HFFc6 (cell line): ENCODE measurements at regions not wholly inside any gene's neighbourhood (a gene's known extent, or its start where the extent isn't known, plus 50 kb on each side); places are given as distances from the start of the nearest gene placed in this dataset.

Source experiments
- DNase-seq: peaks from one replicate; pipeline ENCODE4 v3.0.0-alpha.2; 2018
- H3K27ac Mint-ChIP-seq: 2 replicates; pipeline ENCODE4 v1.8.0; 2020; ENCODE audit warnings: mild to moderate bottlenecking, mixed read lengths
- H3K27me3 Mint-ChIP-seq: 2 replicates; pipeline ENCODE4 v1.8.0; 2021; ENCODE audit warnings: mild to moderate bottlenecking, moderate library complexity, mixed read lengths; ENCODE audit not compliant: insufficient read depth
- H3K36me3 Mint-ChIP-seq: 2 replicates; pipeline ENCODE4 v1.8.0; 2021; ENCODE audit warnings: low read depth, mixed read lengths
- H3K4me1 Mint-ChIP-seq: 2 replicates; pipeline ENCODE4 v1.8.0; 2020; ENCODE audit warnings: low read depth, mixed read lengths
- H3K4me3 Mint-ChIP-seq: 2 replicates; pipeline ENCODE4 v1.8.0; 2020; ENCODE audit warnings: mild to moderate bottlenecking, moderate library complexity, mixed read lengths
- H3K9me3 Mint-ChIP-seq: 2 replicates; pipeline ENCODE4 v1.8.0; 2020; ENCODE audit warnings: mild to moderate bottlenecking, mixed read lengths
- TF ChIP-seq, protein P1 (sequence below): fragments of 200-600 bp; sonication (generic); IDR thresholded peaks from 2 replicates; pipeline ENCODE4 v1.5.0; 2021; ENCODE audit warnings: antibody characterized with exemption, mild to moderate bottlenecking

DNA sequence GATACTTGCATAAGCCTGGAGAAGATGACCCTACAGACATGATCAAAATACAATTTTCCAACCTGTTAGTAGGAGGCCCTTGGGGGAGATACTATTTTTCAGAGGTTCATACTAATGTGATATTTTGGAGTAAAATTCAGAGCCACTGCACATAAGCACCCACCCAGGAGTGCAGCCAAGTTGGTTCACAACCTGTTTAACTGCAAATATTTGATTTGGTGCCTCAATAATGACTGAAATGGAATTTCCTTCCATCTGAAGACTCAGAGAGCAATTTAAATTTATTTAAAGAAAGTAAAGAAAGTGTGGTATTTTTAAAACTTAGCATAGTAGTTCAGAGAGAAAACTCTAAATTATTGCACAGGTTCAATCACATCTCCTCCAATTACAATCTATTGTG is 77.5 kb upstream of the FBN2 start:
- DNase-seq = no peak
- Mint-ChIP-seq H3K9me3 (peaks cover under 1% of the 10 kb centered on the region; the same call in 1 of the 2 replicates), H3K36me3 (peaks cover 1% of the 10 kb centered on the region), H3K27me3 (no peaks in the 10 kb centered on the region; the same call in 1 of the 2 replicates), H3K27ac (no peak overlapping the region), H3K4me1 (peaks cover 16% of the 10 kb centered on the region), H3K4me3 (no peak overlapping the region)
- TF ChIP-seq, protein P1, sequence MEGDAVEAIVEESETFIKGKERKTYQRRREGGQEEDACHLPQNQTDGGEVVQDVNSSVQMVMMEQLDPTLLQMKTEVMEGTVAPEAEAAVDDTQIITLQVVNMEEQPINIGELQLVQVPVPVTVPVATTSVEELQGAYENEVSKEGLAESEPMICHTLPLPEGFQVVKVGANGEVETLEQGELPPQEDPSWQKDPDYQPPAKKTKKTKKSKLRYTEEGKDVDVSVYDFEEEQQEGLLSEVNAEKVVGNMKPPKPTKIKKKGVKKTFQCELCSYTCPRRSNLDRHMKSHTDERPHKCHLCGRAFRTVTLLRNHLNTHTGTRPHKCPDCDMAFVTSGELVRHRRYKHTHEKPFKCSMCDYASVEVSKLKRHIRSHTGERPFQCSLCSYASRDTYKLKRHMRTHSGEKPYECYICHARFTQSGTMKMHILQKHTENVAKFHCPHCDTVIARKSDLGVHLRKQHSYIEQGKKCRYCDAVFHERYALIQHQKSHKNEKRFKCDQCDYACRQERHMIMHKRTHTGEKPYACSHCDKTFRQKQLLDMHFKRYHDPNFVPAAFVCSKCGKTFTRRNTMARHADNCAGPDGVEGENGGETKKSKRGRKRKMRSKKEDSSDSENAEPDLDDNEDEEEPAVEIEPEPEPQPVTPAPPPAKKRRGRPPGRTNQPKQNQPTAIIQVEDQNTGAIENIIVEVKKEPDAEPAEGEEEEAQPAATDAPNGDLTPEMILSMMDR = no peak

DNA sequence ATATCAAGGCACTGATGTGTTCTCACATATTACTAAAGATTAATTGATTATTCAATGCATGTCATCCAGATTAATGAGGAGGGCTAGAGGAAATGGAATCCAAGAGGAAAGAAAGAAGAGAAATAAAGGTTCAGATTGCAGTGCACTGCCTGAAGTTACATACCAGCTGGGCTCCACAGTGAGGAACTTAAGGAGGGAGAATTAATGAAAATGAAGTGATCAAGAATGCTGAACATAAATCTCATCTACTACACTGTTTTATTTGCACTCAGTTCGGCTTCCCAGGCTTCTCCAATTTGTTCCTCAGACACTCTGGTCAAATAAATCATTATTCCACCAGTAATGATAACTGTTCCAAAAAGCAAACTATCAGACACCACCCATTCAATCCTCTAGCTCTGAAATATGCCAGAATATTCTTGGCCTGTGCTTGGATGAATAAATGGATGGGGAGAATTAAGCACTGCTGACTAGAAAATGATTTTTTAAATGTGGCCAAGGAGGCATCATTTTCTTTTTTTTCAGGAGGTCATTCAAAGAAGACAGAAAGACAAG is 88.6 kb upstream of the FBN2 start:
- no peaks in the 10 kb centered on the region for H3K36me3 Mint-ChIP-seq
- peaks cover 59% of the 10 kb centered on the region for H3K4me1 Mint-ChIP-seq
- DNase-seq = no peak
- H3K9me3 Mint-ChIP-seq = no peaks in the 10 kb centered on the region; the same call in 1 of the 2 replicates
- TF ChIP-seq, protein P1 = no peak
- no peaks in the 10 kb centered on the region for H3K27me3 Mint-ChIP-seq
- H3K4me3 Mint-ChIP-seq = no peak overlapping the region
- no peak overlapping the region for H3K27ac Mint-ChIP-seq

GRCh38 chr5:128627939-128628338 is 89.9 kb upstream of the FBN2 start:
- no peak for DNase-seq
- Mint-ChIP-seq H3K27me3 (no peaks in the 10 kb centered on the region), H3K36me3 (peaks cover 8% of the 10 kb centered on the region; the same call in 1 of the 2 replicates), H3K4me3 (no peak overlapping the region), H3K9me3 (no peaks in the 10 kb centered on the region), H3K4me1 (peaks cover 64% of the 10 kb centered on the region), H3K27ac (no peak overlapping the region)
- TF ChIP-seq, protein P1 = no peak

DNA sequence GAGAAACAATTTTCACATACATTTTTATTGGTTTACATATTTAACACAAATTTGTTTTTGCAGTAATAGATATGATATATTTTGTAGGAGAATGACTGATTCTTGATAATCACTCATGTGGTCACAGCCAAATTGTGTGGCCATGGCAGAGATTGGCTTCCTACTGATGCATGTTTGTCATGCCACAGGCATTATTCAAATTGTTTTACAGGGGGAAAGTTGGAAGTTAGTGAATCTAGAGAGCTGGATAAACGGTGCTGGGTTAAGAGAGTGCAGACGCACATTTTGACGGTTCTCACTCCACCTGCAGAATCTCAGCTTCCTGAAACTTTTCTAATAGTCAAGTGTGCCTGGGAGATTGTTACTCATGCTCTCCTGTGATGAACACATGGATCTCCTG is 91.1 kb upstream of the FBN2 start:
- no peak overlapping the region for H3K27ac Mint-ChIP-seq
- peak; percentile 37 for DNase-seq
- H3K4me3 Mint-ChIP-seq = no peak overlapping the region
- peaks cover 68% of the 10 kb centered on the region for H3K4me1 Mint-ChIP-seq
- H3K27me3 Mint-ChIP-seq = no peaks in the 10 kb centered on the region
- TF ChIP-seq, protein P1 = no peak
- H3K36me3 Mint-ChIP-seq = peaks cover 8% of the 10 kb centered on the region; the same call in 1 of the 2 replicates
- no peaks in the 10 kb centered on the region for H3K9me3 Mint-ChIP-seq

DNA sequence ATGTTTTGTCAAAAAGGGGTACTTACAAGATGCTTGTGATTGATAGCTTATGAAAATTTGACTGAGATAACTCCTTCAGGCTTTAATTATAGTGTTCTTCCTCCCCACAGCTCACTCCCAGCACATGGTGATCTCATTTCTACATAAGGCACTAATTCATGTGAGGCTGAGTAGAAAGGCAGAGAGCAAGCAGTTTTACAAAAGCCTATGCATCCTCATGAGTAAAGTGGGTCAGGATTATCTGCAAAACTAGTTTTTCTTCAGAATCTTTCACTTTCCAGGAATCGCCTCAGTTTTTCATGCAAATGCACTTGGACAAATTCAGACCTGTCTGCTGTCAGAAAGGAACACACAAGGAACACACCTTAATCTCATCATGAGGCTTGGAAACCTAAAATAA is 92.1 kb upstream of the FBN2 start:
- Mint-ChIP-seq H3K9me3 (no peaks in the 10 kb centered on the region; the same call in 1 of the 2 replicates), H3K27me3 (no peaks in the 10 kb centered on the region), H3K36me3 (peaks cover 8% of the 10 kb centered on the region; the same call in 1 of the 2 replicates), H3K4me1 (peaks cover 68% of the 10 kb centered on the region), H3K4me3 (no peak overlapping the region), H3K27ac (no peak overlapping the region)
- TF ChIP-seq, protein P1 = no peak
- DNase-seq = no peak
